Pancreas (tissue), 10 donors: ENCODE measurements at regions not wholly inside any gene's neighbourhood (a gene's known extent, or its start where the extent isn't known, plus 50 kb on each side); places are given as distances from the start of the nearest gene placed in this dataset.

ENCODE experiments used
- ATAC-seq, 4 donors: fragments of 200-7000 bp; cut with Tn5 transposase; one replicate each; pipeline versions ENCODE4 v1.8.0 to v1.9.1; 2020; ENCODE audit warnings: mild to moderate bottlenecking in 4 of 4, moderate library complexity in 4 of 4
- DNase-seq, 6 donors: peaks; one replicate each; pipeline ENCODE4 v3.0.0-alpha.2; 2020
- FAIRE-seq: peaks from 2 replicates; lab custom pipeline; 2012; peaks lifted over from hg19 to GRCh38; lab: Jason Lieb, UNC
- H3K27ac ChIP-seq, 4 donors: fragments of 200-600 bp; sonication (generic); 1 replicate in 3 of 4; 2 replicates in 1 of 4; pipeline versions ENCODE4 v1.5.0 to v1.8.0; 2020
- H3K27me3 ChIP-seq, 4 donors: fragments of 200-600 bp; one replicate each; pipeline ENCODE4 v1.8.0; 2021
- H3K36me3 ChIP-seq, 3 donors: fragments of 200-600 bp; sonication (generic) in 1 of 3; one replicate each; pipeline versions ENCODE4 v1.5.0 to v1.8.0; 2020 to 2021
- H3K4me1 ChIP-seq, 3 donors: fragments of 200-600 bp; one replicate each; pipeline ENCODE4 v1.8.0; 2021
- H3K4me3 ChIP-seq, 4 donors: fragments of 200-600 bp; sonication (generic) in 2 of 4; one replicate each; pipeline versions ENCODE4 v1.5.0 to v1.8.0; 2020 to 2021
- H3K9me3 ChIP-seq, 4 donors: fragments of 200-600 bp; one replicate each; pipeline ENCODE4 v1.8.0; 2021
- CTCF ChIP-seq, 4 donors: fragments of 200-600 bp; sonication (generic) in 3 of 4; IDR thresholded peaks; one replicate each; pipeline versions ENCODE4 v1.5.0 to v1.8.0; 2021; ENCODE audit warnings: antibody characterized with exemption in 4 of 4
- WGBS, 2 donors: extraction: QIAGEN DNeasy Blood & Tissue Kit; methylation state at CpG; one replicate each; pipeline ENCODE4 v1.1.7; 2013; 5-methylcytosine and 5-hydroxymethylcytosine counted together
- intact Hi-C, 3 donors: fragments of 100-400 bp; cut with DNase I; formaldehyde crosslinking; loops; one replicate each; pipeline versions ENCODE4 v1.11.1 to v1.14.2; 2022
- donor health status: healthy with polysubstance abuse.
- donor health status: DM: no; HTN: no; CAD: no; lungs with moderate emphysema.
- donor health status: DM: no; HTN: no; CAD: no.
- donor health status: control.
- donor health status: control.
- donor health status: Bipolar disorder and iron deficiency.
- donor health status: DM: yes; HTN: yes; CAD: no.
- donor health status: DM: no; HTN: no; CAD: no.
- donor health status: DM: no; HTN: no; CAD: no.
- donor health status: DM: yes; HTN: yes; CAD: no.

GRCh38 chr13:53250977-53251376 is 222.4 kb downstream of the OLFM4 start:
- DNase-seq (no peak), ATAC-seq (no peak), FAIRE-seq (no peak)
- Histone ChIP-seq H3K36me3 (no peaks in the 10 kb centered on the region), H3K27me3 (no peaks in the 10 kb centered on the region), H3K4me3 (no peak overlapping the region), H3K4me1 (no peaks in the 10 kb centered on the region), H3K9me3 (no peaks in the 10 kb centered on the region), H3K27ac (no peak overlapping the region)
- intact Hi-C loops: no loop called here
- WGBS, 2 donors: 35 to 54% methylated on average over 1 of the region's 1 CpG
- no peak for TF ChIP-seq CTCF (IDR thresholded peaks at IDR 0.05)

DNA sequence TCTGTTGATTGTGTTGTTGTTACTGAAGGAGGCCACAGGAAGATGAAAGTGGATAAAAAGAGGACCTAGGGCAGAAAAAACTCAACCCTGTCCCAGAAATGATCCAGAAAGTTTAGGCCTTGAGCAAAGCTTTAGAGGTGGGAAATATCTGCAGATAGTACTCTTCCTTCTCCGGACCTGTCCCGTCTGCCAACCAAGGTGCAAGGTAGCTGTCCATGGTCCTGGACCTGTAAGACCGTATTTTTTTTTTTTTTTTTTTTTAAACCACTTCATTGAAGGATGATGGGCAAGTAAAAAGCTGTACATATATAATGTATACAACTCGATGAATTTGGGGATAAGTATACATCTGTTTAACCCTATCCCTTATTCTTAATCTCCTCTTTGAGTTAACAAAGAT is 225.9 kb downstream of the OLFM4 start:
- no peaks in the 10 kb centered on the region for H3K36me3 ChIP-seq
- FAIRE-seq (no peak), DNase-seq (no peak), ATAC-seq (no peak)
- no peaks in the 10 kb centered on the region for H3K27me3 ChIP-seq
- no peak for TF ChIP-seq CTCF (IDR thresholded peaks at IDR 0.05)
- intact Hi-C loops: no loop called here
- H3K9me3 ChIP-seq: no peaks in the 10 kb centered on the region
- H3K4me1 ChIP-seq: no peaks in the 10 kb centered on the region
- H3K4me3 ChIP-seq: no peak overlapping the region
- WGBS, 2 donors: 15 to 19% methylated on average over 4 of the region's 4 CpGs
- H3K27ac ChIP-seq: no peak overlapping the region

- no peak for DNase-seq
- Histone ChIP-seq H3K9me3 (no peaks in the 10 kb centered on the region), H3K4me1 (no peaks in the 10 kb centered on the region), H3K36me3 (no peaks in the 10 kb centered on the region), H3K27ac (no peak overlapping the region), H3K27me3 (no peaks in the 10 kb centered on the region), H3K4me3 (no peak overlapping the region)
- FAIRE-seq: no peak
- WGBS, 2 donors: 72 to 83% methylated on average over 5 of the region's 5 CpGs
- intact Hi-C loops: no loop called here
- no peak for TF ChIP-seq CTCF (IDR thresholded peaks at IDR 0.05)
- no peak for ATAC-seq
Observed at GRCh38 chr13:53255795-53256194, 227.2 kb downstream of the OLFM4 start.

DNA sequence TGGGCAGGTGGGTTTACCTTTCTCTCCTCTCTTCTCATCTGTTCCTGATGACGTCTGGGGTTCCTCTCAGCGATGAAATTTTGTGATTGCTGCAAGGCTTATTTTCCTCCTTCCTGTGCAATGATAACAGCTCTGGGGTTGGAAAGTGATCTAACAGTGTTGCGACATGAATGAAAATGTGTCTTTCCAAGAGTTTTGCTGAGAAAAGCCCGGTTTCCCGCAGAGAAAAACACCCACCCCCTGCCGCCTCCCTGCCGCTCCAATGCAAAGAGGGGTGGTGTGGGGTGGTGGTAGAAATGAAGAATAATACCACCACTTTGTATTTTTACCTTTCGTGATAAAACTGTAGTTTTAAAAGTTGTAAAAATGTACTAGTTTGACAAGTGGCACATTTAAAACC is 232.0 kb downstream of the OLFM4 start:
- H3K9me3 ChIP-seq: no peaks in the 10 kb centered on the region
- H3K4me1 ChIP-seq: no peaks in the 10 kb centered on the region
- ATAC-seq (no peak), FAIRE-seq (no peak), DNase-seq (no peak)
- no peaks in the 10 kb centered on the region for H3K27me3 ChIP-seq
- intact Hi-C loops: no loop called here
- no peak overlapping the region for H3K27ac ChIP-seq
- no peak overlapping the region for H3K4me3 ChIP-seq
- TF ChIP-seq CTCF (IDR thresholded peaks at IDR 0.05): no peak
- H3K36me3 ChIP-seq: no peaks in the 10 kb centered on the region
- 53 to 57% methylated on average over 8 of the region's 8 CpGs for WGBS, 2 donors

DNA sequence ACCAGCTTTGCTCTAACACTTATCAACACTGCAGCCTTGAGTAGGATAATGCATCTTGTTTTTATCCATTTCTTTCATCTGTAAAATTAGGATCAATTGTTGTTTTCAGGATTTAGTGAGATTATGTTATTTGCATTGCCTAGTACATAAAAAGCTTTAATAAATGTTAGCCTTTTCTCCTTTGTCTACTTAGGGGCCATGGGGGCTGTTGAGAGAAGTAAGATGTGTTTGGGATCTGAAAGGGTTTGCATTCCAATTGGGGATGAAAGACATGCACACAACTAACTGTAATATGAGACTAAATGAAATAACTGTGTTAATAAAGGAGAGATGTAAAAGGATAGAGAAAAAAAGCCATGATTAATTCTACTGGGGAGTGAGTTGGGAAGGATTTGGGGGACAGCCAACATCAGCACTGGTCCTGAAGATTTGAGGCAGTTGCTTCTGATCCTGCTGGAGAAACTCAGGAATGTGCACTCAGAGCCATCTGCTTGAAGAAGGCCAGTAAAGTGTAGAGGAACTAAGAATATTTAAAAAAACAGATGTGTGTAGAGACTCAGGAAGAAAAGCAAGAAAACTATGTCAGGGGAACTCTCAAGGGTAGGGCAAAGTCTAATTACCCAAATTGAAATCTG is 236.3 kb downstream of the OLFM4 start:
- H3K27ac ChIP-seq: no peak overlapping the region
- H3K4me1 ChIP-seq: no peaks in the 10 kb centered on the region
- ATAC-seq (no peak), DNase-seq (no peak), FAIRE-seq (no peak)
- no peaks in the 10 kb centered on the region for H3K27me3 ChIP-seq
- no peak overlapping the region for H3K4me3 ChIP-seq
- no peaks in the 10 kb centered on the region for H3K9me3 ChIP-seq
- no peak for TF ChIP-seq CTCF (IDR thresholded peaks at IDR 0.05)
- intact Hi-C loops: no loop called here
- H3K36me3 ChIP-seq: no peaks in the 10 kb centered on the region
